ENCODE measurements at regions not wholly inside any gene's neighbourhood (a gene's known extent, or its start where the extent isn't known, plus 50 kb on each side); places are given as distances from the start of the nearest gene placed in this dataset.

GRCh38 chr4:57329279-57329678 lies 219.1 kb upstream of the IGFBP7 start:
- intact Hi-C loops (cut with micrococcal nuclease; ENCODE audit: unreplicated experiment) (no loop called here), in situ Hi-C loops (cut with HindIII; ENCODE audit: low pct_unique_long_range_greater_than_20kb, low sequenced_read_pairs) (no loop called here)
- DNase-seq (ENCODE audit: low read depth, low spot score), result no peak
- Histone ChIP-seq H3K9me3 (ENCODE audit: control insufficient read depth, insufficient read depth, low read depth, low read length) (no peaks in the 10 kb centered on the region), H3K36me3 (ENCODE audit: control insufficient read depth, insufficient read depth, low read length) (no peaks in the 10 kb centered on the region), H3K27ac (ENCODE audit: low read length) (no peak overlapping the region), H3K27me3 (ENCODE audit: control insufficient read depth, insufficient read depth, low read length) (no peaks in the 10 kb centered on the region), H3K4me1 (ENCODE audit: control insufficient read depth, insufficient read depth, low read length) (no peaks in the 10 kb centered on the region), H3K4me3 (ENCODE audit: low read depth in 2 of 2, low read length in 2 of 2) (no peak overlapping the region)
- no peak for ATAC-seq
- ChIA-PET POLR2A (no interaction called here), CTCF (no interaction called here)
- BruUV-seq (replicated peaks), result no TSS peak
- TF ChIP-seq CTCF (IDR thresholded peaks at IDR 0.05), result no peak
- no peak for TF ChIP-seq REST (IDR thresholded peaks at IDR 0.05; ENCODE audit: insufficient read depth in 1 of 2, low read depth in 2 of 2, low read length in 1 of 2)
- TF ChIP-seq TCF7L2 (IDR thresholded peaks at IDR 0.05; ENCODE audit: low read depth, low read length), result no peak
- no peak for TF ChIP-seq POLR2AphosphoS5 (IDR thresholded peaks at IDR 0.05; ENCODE audit: low read depth, low read length)
- TF ChIP-seq SIN3A (IDR thresholded peaks at IDR 0.05; ENCODE audit: borderline replicate concordance, insufficient read depth, low read depth, low read length), result no peak

- CTCF ChIA-PET, result no interaction called here
- no TSS peak for BruUV-seq (replicated peaks)
- intact Hi-C loops (cut with micrococcal nuclease; ENCODE audit: unreplicated experiment) (no loop called here), in situ Hi-C loops (cut with HindIII; ENCODE audit: low pct_unique_long_range_greater_than_20kb, low sequenced_read_pairs) (no loop called here)
- TF ChIP-seq REST (IDR thresholded peaks at IDR 0.05; ENCODE audit: insufficient read depth in 1 of 2, low read depth in 2 of 2, low read length in 1 of 2), result no peak
- no peak for TF ChIP-seq POLR2AphosphoS5 (IDR thresholded peaks at IDR 0.05; ENCODE audit: low read depth, low read length)
- TF ChIP-seq TCF7L2 (IDR thresholded peaks at IDR 0.05; ENCODE audit: low read depth, low read length), result no peak
- no peak for TF ChIP-seq CTCF (IDR thresholded peaks at IDR 0.05)
- no peak for TF ChIP-seq SIN3A (IDR thresholded peaks at IDR 0.05; ENCODE audit: borderline replicate concordance, insufficient read depth, low read depth, low read length)
- no peaks in the 10 kb centered on the region for H3K4me1 ChIP-seq (ENCODE audit: control insufficient read depth, insufficient read depth, low read length)
- no peaks in the 10 kb centered on the region for H3K9me3 ChIP-seq (ENCODE audit: control insufficient read depth, insufficient read depth, low read depth, low read length)
- no peak for DNase-seq (ENCODE audit: low read depth, low spot score)
- no peak overlapping the region for H3K4me3 ChIP-seq (ENCODE audit: low read depth in 2 of 2, low read length in 2 of 2)
- H3K36me3 ChIP-seq (ENCODE audit: control insufficient read depth, insufficient read depth, low read length), result no peaks in the 10 kb centered on the region
- no peak overlapping the region for H3K27ac ChIP-seq (ENCODE audit: low read length)
- no peaks in the 10 kb centered on the region for H3K27me3 ChIP-seq (ENCODE audit: control insufficient read depth, insufficient read depth, low read length)
- POLR2A ChIA-PET, result no interaction called here
- no peak for ATAC-seq
These were observed 214.6 kb upstream of the IGFBP7 start for GRCh38 chr4:57324673-57325307.
